ENCODE measurements at regions not wholly inside any gene's neighbourhood (a gene's known extent, or its start where the extent isn't known, plus 50 kb on each side); places are given as distances from the start of the nearest gene placed in this dataset.

GRCh38 chr6:92132957-92133356 is 1286.4 kb downstream of the EPHA7 start:
- H2AFZ ChIP-seq (ENCODE audit: low read length) = no peak overlapping the region

DNA sequence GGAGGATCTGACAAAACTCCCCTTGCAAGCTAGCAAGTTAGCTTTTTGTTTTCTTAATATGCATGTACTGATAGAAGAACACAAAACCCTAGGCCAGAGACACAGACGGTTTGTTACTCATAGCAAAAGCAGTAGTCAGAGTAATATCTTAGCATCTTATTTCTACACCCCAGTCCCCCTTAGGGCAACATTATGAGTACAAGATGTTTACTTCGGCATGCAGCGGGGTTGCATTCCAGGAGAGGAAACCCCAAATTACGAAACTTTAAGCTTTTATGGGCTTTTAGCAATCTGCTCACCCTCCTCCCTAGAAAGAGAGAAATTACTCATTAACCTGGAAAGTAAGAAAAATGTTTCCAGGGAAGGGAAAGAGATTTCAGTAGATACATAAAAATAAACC is 1286.9 kb downstream of the EPHA7 start:
- no peak for DNase-seq (ENCODE audit: low read depth in 2 of 2)
- H3K9ac ChIP-seq (ENCODE audit: insufficient read depth, low read length) = no peak overlapping the region
- no peaks in the 10 kb centered on the region for H3K27me3 ChIP-seq (ENCODE audit: control insufficient read depth, insufficient read depth, low read length)
- no peak overlapping the region for H3K4me3 ChIP-seq (replicated peaks in 1 of 4; ENCODE audit: control extremely low read depth in 1 of 4, insufficient read depth in 1 of 4, low read depth in 3 of 4, low read length in 4 of 4)
- no peak for TF ChIP-seq EZH2 (IDR thresholded peaks at IDR 0.05; ENCODE audit: low read length, missing control alignments)
- TF ChIP-seq, protein P1, sequence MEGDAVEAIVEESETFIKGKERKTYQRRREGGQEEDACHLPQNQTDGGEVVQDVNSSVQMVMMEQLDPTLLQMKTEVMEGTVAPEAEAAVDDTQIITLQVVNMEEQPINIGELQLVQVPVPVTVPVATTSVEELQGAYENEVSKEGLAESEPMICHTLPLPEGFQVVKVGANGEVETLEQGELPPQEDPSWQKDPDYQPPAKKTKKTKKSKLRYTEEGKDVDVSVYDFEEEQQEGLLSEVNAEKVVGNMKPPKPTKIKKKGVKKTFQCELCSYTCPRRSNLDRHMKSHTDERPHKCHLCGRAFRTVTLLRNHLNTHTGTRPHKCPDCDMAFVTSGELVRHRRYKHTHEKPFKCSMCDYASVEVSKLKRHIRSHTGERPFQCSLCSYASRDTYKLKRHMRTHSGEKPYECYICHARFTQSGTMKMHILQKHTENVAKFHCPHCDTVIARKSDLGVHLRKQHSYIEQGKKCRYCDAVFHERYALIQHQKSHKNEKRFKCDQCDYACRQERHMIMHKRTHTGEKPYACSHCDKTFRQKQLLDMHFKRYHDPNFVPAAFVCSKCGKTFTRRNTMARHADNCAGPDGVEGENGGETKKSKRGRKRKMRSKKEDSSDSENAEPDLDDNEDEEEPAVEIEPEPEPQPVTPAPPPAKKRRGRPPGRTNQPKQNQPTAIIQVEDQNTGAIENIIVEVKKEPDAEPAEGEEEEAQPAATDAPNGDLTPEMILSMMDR (conservative IDR thresholded peaks at IDR 0.05 in 1 of 2, IDR thresholded peaks at IDR 0.05 in 1 of 2; ENCODE audit: low read depth in 1 of 2, low read length in 2 of 2) = no peak
- H3K9me3 ChIP-seq (ENCODE audit: control insufficient read depth, insufficient read depth, low read depth, low read length) = no peaks in the 10 kb centered on the region
- no peaks in the 10 kb centered on the region for H3K79me2 ChIP-seq (ENCODE audit: control insufficient read depth, insufficient read depth, low read length)
- no peak overlapping the region for H2AFZ ChIP-seq (ENCODE audit: low read length)
- H3K4me2 ChIP-seq (ENCODE audit: extremely low read depth, insufficient read depth, low read length) = no peak overlapping the region
- H3K27ac ChIP-seq (ENCODE audit: insufficient read depth, low read length) = no peak overlapping the region
- H3K4me1 ChIP-seq (ENCODE audit: control insufficient read depth, extremely low read depth, insufficient read depth, low read length) = no peaks in the 10 kb centered on the region
- H3K36me3 ChIP-seq (ENCODE audit: control insufficient read depth, insufficient read depth, low read length) = no peaks in the 10 kb centered on the region
- H4K20me1 ChIP-seq (ENCODE audit: control insufficient read depth, extremely low read depth, insufficient read depth, low read length) = no peaks in the 10 kb centered on the region

More at GRCh38 chr6:92132957-92133356, 1286.4 kb downstream of the EPHA7 start:
- H3K4me2 ChIP-seq (ENCODE audit: extremely low read depth, insufficient read depth, low read length) = no peak overlapping the region
- H3K9ac ChIP-seq (ENCODE audit: insufficient read depth, low read length) = no peak overlapping the region
- H3K36me3 ChIP-seq (ENCODE audit: control insufficient read depth, insufficient read depth, low read length) = no peaks in the 10 kb centered on the region
- H3K79me2 ChIP-seq (ENCODE audit: control insufficient read depth, insufficient read depth, low read length) = no peaks in the 10 kb centered on the region
- H3K4me1 ChIP-seq (ENCODE audit: control insufficient read depth, extremely low read depth, insufficient read depth, low read length) = no peaks in the 10 kb centered on the region
- H3K27me3 ChIP-seq (ENCODE audit: control insufficient read depth, insufficient read depth, low read length) = no peaks in the 10 kb centered on the region
- no peak overlapping the region for H3K27ac ChIP-seq (ENCODE audit: insufficient read depth, low read length)
- H4K20me1 ChIP-seq (ENCODE audit: control insufficient read depth, extremely low read depth, insufficient read depth, low read length) = no peaks in the 10 kb centered on the region
- no peak overlapping the region for H3K4me3 ChIP-seq (replicated peaks in 1 of 4; ENCODE audit: control extremely low read depth in 1 of 4, insufficient read depth in 1 of 4, low read depth in 3 of 4, low read length in 4 of 4)
- no peak for TF ChIP-seq EZH2 (IDR thresholded peaks at IDR 0.05; ENCODE audit: low read length, missing control alignments)
- TF ChIP-seq, protein P1 (conservative IDR thresholded peaks at IDR 0.05 in 1 of 2, IDR thresholded peaks at IDR 0.05 in 1 of 2; ENCODE audit: low read depth in 1 of 2, low read length in 2 of 2) = no peak
- no peak for DNase-seq (ENCODE audit: low read depth in 2 of 2)
- no peaks in the 10 kb centered on the region for H3K9me3 ChIP-seq (ENCODE audit: control insufficient read depth, insufficient read depth, low read depth, low read length)

DNA sequence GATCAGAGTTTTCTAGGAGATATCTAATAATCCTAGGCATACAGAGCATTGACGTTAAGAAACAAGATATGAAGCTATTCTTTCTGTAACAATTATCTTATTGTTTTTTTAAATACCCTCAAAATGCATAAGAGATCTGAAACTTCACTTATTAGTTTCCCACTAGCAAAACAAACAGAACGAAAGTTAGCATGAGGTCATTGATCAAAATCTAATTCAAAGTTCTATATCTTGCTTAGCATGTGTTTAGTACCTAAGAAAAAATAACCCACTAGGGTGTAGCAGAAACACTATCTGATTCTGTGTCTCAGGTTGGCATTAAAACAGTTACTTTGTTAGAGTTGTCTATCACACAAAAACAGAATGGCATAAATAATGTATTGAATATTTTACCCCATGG is 1288.4 kb downstream of the EPHA7 start:
- no peak for TF ChIP-seq EZH2 (IDR thresholded peaks at IDR 0.05; ENCODE audit: low read length, missing control alignments)
- TF ChIP-seq, protein P1 (conservative IDR thresholded peaks at IDR 0.05 in 1 of 2, IDR thresholded peaks at IDR 0.05 in 1 of 2; ENCODE audit: low read depth in 1 of 2, low read length in 2 of 2) = no peak
- Histone ChIP-seq H3K9me3 (ENCODE audit: control insufficient read depth, insufficient read depth, low read depth, low read length) (no peaks in the 10 kb centered on the region), H4K20me1 (ENCODE audit: control insufficient read depth, extremely low read depth, insufficient read depth, low read length) (no peaks in the 10 kb centered on the region), H3K4me1 (ENCODE audit: control insufficient read depth, extremely low read depth, insufficient read depth, low read length) (no peaks in the 10 kb centered on the region), H3K4me2 (ENCODE audit: extremely low read depth, insufficient read depth, low read length) (no peak overlapping the region), H3K36me3 (ENCODE audit: control insufficient read depth, insufficient read depth, low read length) (no peaks in the 10 kb centered on the region), H3K9ac (ENCODE audit: insufficient read depth, low read length) (no peak overlapping the region), H3K4me3 (replicated peaks in 1 of 4; ENCODE audit: control extremely low read depth in 1 of 4, insufficient read depth in 1 of 4, low read depth in 3 of 4, low read length in 4 of 4) (no peak overlapping the region), H2AFZ (ENCODE audit: low read length) (no peak overlapping the region), H3K27me3 (ENCODE audit: control insufficient read depth, insufficient read depth, low read length) (no peaks in the 10 kb centered on the region), H3K79me2 (ENCODE audit: control insufficient read depth, insufficient read depth, low read length) (no peaks in the 10 kb centered on the region), H3K27ac (ENCODE audit: insufficient read depth, low read length) (no peak overlapping the region)
- DNase-seq (ENCODE audit: low read depth in 2 of 2) = no peak

Measured in fibroblast of lung (primary cell).